Adrenal gland (tissue), 5 donors: ENCODE measurements at regions not wholly inside any gene's neighbourhood (a gene's known extent, or its start where the extent isn't known, plus 50 kb on each side); places are given as distances from the start of the nearest gene placed in this dataset.

Experiments
- CTCF ChIP-seq, 6 experiments: fragments of 450-650 bp in 4 of 6; fragments of 200-600 bp in 2 of 6; sonication (generic) in 1 of 6; IDR thresholded peaks; 1 replicate in 5 of 6; 2 replicates in 1 of 6; pipeline versions ENCODE4 v1.5.1 to v1.8.0; 2016 to 2021; ENCODE audit warnings: antibody characterized with exemption in 6 of 6, mild to moderate bottlenecking in 2 of 6, moderate library complexity in 1 of 6
- POLR2A ChIP-seq, 2 donors: fragments of 450-650 bp; IDR thresholded peaks; one replicate each; pipeline ENCODE4 v1.6.1; 2017; ENCODE audit warnings: antibody characterized with exemption in 2 of 2, mild to moderate bottlenecking in 2 of 2, moderate library complexity in 1 of 2
- donor health status: DM: no; HTN: no; CAD: no.

- TF ChIP-seq CTCF (IDR thresholded peaks at IDR 0.05), result no peak
- TF ChIP-seq POLR2A (IDR thresholded peaks at IDR 0.05), result no peak
Measured at GRCh38 chr1:18580691-18581419, 49.8 kb upstream of the PAX7 start.
